ENCODE measurements at regions not wholly inside any gene's neighbourhood (a gene's known extent, or its start where the extent isn't known, plus 50 kb on each side); places are given as distances from the start of the nearest gene placed in this dataset.

- Histone ChIP-seq H2AFZ (ENCODE audit: low read depth, low read length, poor library complexity, severe bottlenecking) (no peak overlapping the region), H3K27ac (ENCODE audit: low read depth, low read length) (no peak overlapping the region), H3K9me2 (ENCODE audit: insufficient read depth) (no peaks in the 10 kb centered on the region), H3K79me2 (ENCODE audit: insufficient read depth, low read length) (no peaks in the 10 kb centered on the region), H3K9me3 (ENCODE audit: control insufficient read depth in 1 of 2, insufficient read depth in 1 of 2, low read depth in 1 of 2, low read length in 2 of 2) (no peaks in the 10 kb centered on the region), H3K9ac (ENCODE audit: low read length) (no peak overlapping the region), H3K4me3 (replicated peaks in 1 of 2; ENCODE audit: low read depth in 1 of 2, low read length in 2 of 2) (no peak overlapping the region), H4K20me1 (ENCODE audit: insufficient read depth) (no peaks in the 10 kb centered on the region), H3K4me1 (ENCODE audit: control insufficient read depth in 1 of 2, insufficient read depth in 2 of 2, low read length in 2 of 2) (no peaks in the 10 kb centered on the region), H3K36me3 (ENCODE audit: control insufficient read depth in 1 of 2, insufficient read depth in 2 of 2, low read length in 2 of 2) (no peaks in the 10 kb centered on the region), H3K4me2 (ENCODE audit: low read length) (no peak overlapping the region), H3K27me3 (ENCODE audit: insufficient read depth, low read length) (no peaks in the 10 kb centered on the region)
- POLR2A ChIA-PET, result no interaction called here
- no peak for TF ChIP-seq SRF (IDR thresholded peaks at IDR 0.05; ENCODE audit: low read depth)
- TF ChIP-seq EGR1 (IDR thresholded peaks at IDR 0.05; ENCODE audit: low read depth), result no peak
- no peak for TF ChIP-seq ZBTB33 (IDR thresholded peaks at IDR 0.05; ENCODE audit: extremely low read depth, insufficient replicate concordance, low read length)
- no peak for TF ChIP-seq CEBPB (IDR thresholded peaks at IDR 0.05; ENCODE audit: low read depth)
- no peak for TF ChIP-seq EZH2phosphoT487 (IDR thresholded peaks at IDR 0.05; ENCODE audit: borderline replicate concordance)
- no peak for TF ChIP-seq SP1 (IDR thresholded peaks at IDR 0.05; ENCODE audit: low read depth)
- TF ChIP-seq FOSL1 (IDR thresholded peaks at IDR 0.05; ENCODE audit: low read depth), result no peak
- TF ChIP-seq REST (IDR thresholded peaks at IDR 0.05; ENCODE audit: low read depth), result no peak
- no peak for TF ChIP-seq SIN3A (IDR thresholded peaks at IDR 0.05; ENCODE audit: low read depth)
- TF ChIP-seq CTCF (IDR thresholded peaks at IDR 0.05 in 2 of 3, conservative IDR thresholded peaks at IDR 0.05 in 1 of 3; ENCODE audit: borderline replicate concordance in 1 of 3, insufficient read depth in 1 of 3, low read depth in 2 of 3, low read length in 2 of 3), result no peak
- TF ChIP-seq MAX (IDR thresholded peaks at IDR 0.05), result no peak
- no peak for TF ChIP-seq ZFX (IDR thresholded peaks at IDR 0.05)
- TF ChIP-seq YY1 (IDR thresholded peaks at IDR 0.05; ENCODE audit: extremely low read depth, insufficient replicate concordance, low read depth, low read length), result no peak
- TF ChIP-seq ELF1 (IDR thresholded peaks at IDR 0.05; ENCODE audit: borderline replicate concordance, low read depth), result no peak
- no peak for TF ChIP-seq TCF7L2 (IDR thresholded peaks at IDR 0.05; ENCODE audit: borderline replicate concordance, extremely low read depth, insufficient read depth, insufficient read length)
- TF ChIP-seq POLR2A (IDR thresholded peaks at IDR 0.05; ENCODE audit: borderline replicate concordance, extremely low read depth, insufficient read depth, insufficient read length), result no peak
- no peak for TF ChIP-seq ATF3 (IDR thresholded peaks at IDR 0.05)
- no peak for TF ChIP-seq POLR2AphosphoS5 (IDR thresholded peaks at IDR 0.05; ENCODE audit: low read depth, low read length)
- intact Hi-C loops (cut with micrococcal nuclease), result no loop called here
- BruUV-seq (replicated peaks), result no TSS peak
- ATAC-seq (no peak), DNase-seq (ENCODE audit: low read depth, low spot score) (no peak)
- CTCF ChIA-PET, result no interaction called here
- RAD21 ChIA-PET (ENCODE audit: low non-redundant PET in 1 of 2, low total read pairs in 2 of 2, uncharacterized antibody in 2 of 2, unreplicated experiment in 2 of 2), result no interaction called here
These were observed 93.4 kb downstream of the GLI2 start for GRCh38 chr2:120828829-120829632.
